Endothelial cell of umbilical vein (primary cell): ENCODE measurements at regions not wholly inside any gene's neighbourhood (a gene's known extent, or its start where the extent isn't known, plus 50 kb on each side); places are given as distances from the start of the nearest gene placed in this dataset.

Experiments used
- BruUV-seq: library from RNA; stranded (reverse); fragments of 400-500 nt; replicated peaks from 2 replicates; lab custom pipeline; 2021; lab: Mats Ljungman, UMichigan
- CTCF ChIA-PET: fragments of 300-600, 350-600 bp; sonication (Branson Sonifier 250); formaldehyde crosslinking; loops from one replicate; lab custom pipeline; 2021; ENCODE audit warnings: antibody characterized with exemption, inconsistent platforms; lab: Charles Lee
- POLR2A ChIA-PET: fragments of 300-600, 350-600 bp; sonication (Branson Sonifier 250); formaldehyde crosslinking; loops from one replicate; lab custom pipeline; 2021; ENCODE audit warnings: antibody characterized with exemption, inconsistent platforms; lab: Charles Lee
- DNase-seq: peaks from one replicate; pipeline ENCODE4 v3.0.0-alpha.2; 2011; ENCODE audit warnings: low read depth, low spot score
- FAIRE-seq: peaks from 2 replicates; lab custom pipeline; 2011; peaks lifted over from hg19 to GRCh38; lab: Jason Lieb, UNC
- H2AFZ ChIP-seq: 2 replicates; pipeline ENCODE4 v1.6.0; 2012; ENCODE audit warnings: low read depth, low read length, control low read depth, inconsistent platforms
- H3K27ac ChIP-seq: 2 replicates; pipeline ENCODE4 v1.5.1; 2011; ENCODE audit warnings: low read depth, mild to moderate bottlenecking, control low read depth, low read length, moderate library complexity; ENCODE audit not compliant: insufficient read depth
- H3K27me3 ChIP-seq, 2 experiments: 2 replicates each; pipeline versions ENCODE4 v1.6.0 to v1.6.1; 2011; ENCODE audit warnings: low read length in 2 of 2, mixed read lengths in 1 of 2; ENCODE audit not compliant: control insufficient read depth in 2 of 2, insufficient read depth in 2 of 2
- H3K36me3 ChIP-seq, 2 experiments: 2 replicates in 1 of 2; 3 replicates in 1 of 2; pipeline ENCODE4 v1.5.1; 2011; ENCODE audit warnings: low read length in 2 of 2, mild to moderate bottlenecking in 1 of 2, moderate library complexity in 1 of 2; ENCODE audit not compliant: control insufficient read depth in 2 of 2, insufficient read depth in 2 of 2; ENCODE audit errors: extremely low read depth in 1 of 2
- H3K4me1 ChIP-seq: 3 replicates; pipeline ENCODE4 v1.5.1; 2011; ENCODE audit warnings: mild to moderate bottlenecking, low read length; ENCODE audit not compliant: control insufficient read depth, insufficient read depth; ENCODE audit errors: extremely low read depth
- H3K4me2 ChIP-seq: 2 replicates; pipeline ENCODE4 v1.6.1; 2011; ENCODE audit warnings: low read length, control low read depth, mixed read lengths; ENCODE audit not compliant: insufficient read depth
- H3K4me3 ChIP-seq, 3 experiments: fragments of 200-600 bp in 1 of 3; sonication (generic), shearing (Covaris generic) in 1 of 3; replicated peaks in 1 of 3; 2 replicates each; pipeline ENCODE4 v1.5.1; 2011 to 2016; ENCODE audit warnings: control low read depth in 3 of 3, low read length in 3 of 3, mild to moderate bottlenecking in 2 of 3, inconsistent platforms in 1 of 3, low read depth in 1 of 3, moderate library complexity in 1 of 3; ENCODE audit not compliant: insufficient read depth in 1 of 3
- H3K79me2 ChIP-seq: 2 replicates; pipeline ENCODE4 v1.6.0; 2012; ENCODE audit warnings: low read length, inconsistent platforms; ENCODE audit not compliant: control insufficient read depth, insufficient read depth
- H3K9ac ChIP-seq: replicated peaks from 2 replicates; pipeline ENCODE3; 2011; ENCODE audit warnings: low read length, control low read depth; ENCODE audit not compliant: insufficient read depth; ENCODE audit errors: extremely low read depth
- H3K9me1 ChIP-seq: replicated peaks from 3 replicates; pipeline ENCODE4 v1.6.0; 2011; ENCODE audit warnings: mild to moderate bottlenecking, low read length; ENCODE audit not compliant: control insufficient read depth, insufficient read depth; ENCODE audit errors: extremely low read depth
- H3K9me3 ChIP-seq: replicated peaks from 2 replicates; pipeline ENCODE4 v1.5.1; 2012; ENCODE audit warnings: low read length, inconsistent platforms; ENCODE audit not compliant: control insufficient read depth, insufficient read depth
- H4K20me1 ChIP-seq: replicated peaks from 2 replicates; pipeline ENCODE3; 2011; ENCODE audit warnings: mild to moderate bottlenecking, low read length; ENCODE audit not compliant: control insufficient read depth, insufficient read depth; ENCODE audit errors: extremely low read depth
- CTCF ChIP-seq, 2 donors: IDR thresholded peaks; 1 replicate in 1 of 2; 2 replicates in 1 of 2; pipeline ENCODE4 v1.5.1; 2011; ENCODE audit warnings: low read length in 2 of 2, mild to moderate bottlenecking in 2 of 2, moderate library complexity in 2 of 2, control low read depth in 1 of 2, inconsistent platforms in 1 of 2, low read depth in 1 of 2; ENCODE audit not compliant: insufficient read depth in 1 of 2; ENCODE audit errors: extremely low read depth in 1 of 2
- EZH2 ChIP-seq: IDR thresholded peaks from 2 replicates; pipeline ENCODE4 v1.6.1; 2012; ENCODE audit warnings: borderline replicate concordance, low read depth, mild to moderate bottlenecking, moderate library complexity, low read length, inconsistent platforms; ENCODE audit not compliant: severe bottlenecking
- FOS ChIP-seq: IDR thresholded peaks from 2 replicates; pipeline ENCODE4 v1.6.1; 2011; ENCODE audit warnings: mild to moderate bottlenecking, low read length, moderate library complexity, borderline replicate concordance; ENCODE audit not compliant: insufficient read depth
- GATA2 ChIP-seq: IDR thresholded peaks from 2 replicates; pipeline ENCODE4 v1.7.0; 2011; ENCODE audit warnings: low read depth, mild to moderate bottlenecking, moderate library complexity, mixed read lengths, low read length; ENCODE audit not compliant: insufficient read length, insufficient read depth
- JUN ChIP-seq: IDR thresholded peaks from 2 replicates; pipeline ENCODE4 v1.6.1; 2011; ENCODE audit warnings: borderline replicate concordance, low read depth; ENCODE audit not compliant: insufficient read length, insufficient read depth
- MAX ChIP-seq: IDR thresholded peaks from 2 replicates; pipeline ENCODE4 v1.6.1; 2011; ENCODE audit not compliant: insufficient read depth, insufficient read length
- MYC ChIP-seq: IDR thresholded peaks from one replicate; pipeline ENCODE4 v1.6.1; 2011; ENCODE audit warnings: mild to moderate bottlenecking, low read depth, low read length
- POLR2A ChIP-seq: IDR thresholded peaks from 2 replicates; pipeline ENCODE4 v1.6.1; 2012; ENCODE audit warnings: low read depth, mild to moderate bottlenecking, control low read depth, low read length
- POLR2AphosphoS5 ChIP-seq: IDR thresholded peaks from 2 replicates; pipeline ENCODE4 v1.6.1; 2012; ENCODE audit warnings: low read depth, mild to moderate bottlenecking, control low read depth, low read length, moderate library complexity; ENCODE audit not compliant: insufficient read depth
- dilution Hi-C: fragments of 300-500 bp; cut with MboI; formaldehyde crosslinking; loops from one replicate; pipeline ENCODE4 v1.15.0; 2019; ENCODE audit warnings: low sequenced_read_pairs; ENCODE audit not compliant: extremely low pct_ligation_motif_present
- intact Hi-C: fragments of 100-400 bp; cut with micrococcal nuclease; formaldehyde crosslinking; loops from one replicate; pipeline ENCODE4 v1.10.0; 2022

- Histone ChIP-seq H3K9me1 (no peaks in the 10 kb centered on the region), H3K9me3 (no peaks in the 10 kb centered on the region), H3K36me3 (no peaks in the 10 kb centered on the region), H3K79me2 (no peaks in the 10 kb centered on the region), H3K27ac (no peak overlapping the region), H3K4me3 (no peak overlapping the region), H3K9ac (no peak overlapping the region), H3K4me1 (peaks cover 17% of the 10 kb centered on the region), H2AFZ (no peak overlapping the region), H3K27me3 (no peaks in the 10 kb centered on the region), H4K20me1 (no peaks in the 10 kb centered on the region), H3K4me2 (no peak overlapping the region)
- DNase-seq (no peak), FAIRE-seq (no peak)
- intact Hi-C loops (loop anchor here (2.0 to 10.0 kb wide), 6 partner anchors 284 to 851 kb away; partner anchors contain the start of gene TFB1M), dilution Hi-C loops (no loop called here)
- no TSS peak for BruUV-seq
- ChIA-PET POLR2A (no interaction called here), CTCF (no interaction called here)
- no peak for TF ChIP-seq GATA2
- TF ChIP-seq MYC, result no peak
- no peak for TF ChIP-seq FOS
- TF ChIP-seq EZH2, result no peak
- no peak for TF ChIP-seq JUN
- TF ChIP-seq MAX, result no peak
- no peak for TF ChIP-seq CTCF (IDR thresholded peaks at IDR 0.05; ENCODE audit: extremely low read depth in 1 of 2, insufficient read depth in 1 of 2, low read depth in 1 of 2, low read length in 2 of 2)
- no peak for TF ChIP-seq POLR2AphosphoS5
- TF ChIP-seq POLR2A, result no peak
Measured at GRCh38 chr6:156166093-156166492, 611.1 kb upstream of the ARID1B start.
